ENCODE measurements at regions not wholly inside any gene's neighbourhood (a gene's known extent, or its start where the extent isn't known, plus 50 kb on each side); places are given as distances from the start of the nearest gene placed in this dataset.

DNA sequence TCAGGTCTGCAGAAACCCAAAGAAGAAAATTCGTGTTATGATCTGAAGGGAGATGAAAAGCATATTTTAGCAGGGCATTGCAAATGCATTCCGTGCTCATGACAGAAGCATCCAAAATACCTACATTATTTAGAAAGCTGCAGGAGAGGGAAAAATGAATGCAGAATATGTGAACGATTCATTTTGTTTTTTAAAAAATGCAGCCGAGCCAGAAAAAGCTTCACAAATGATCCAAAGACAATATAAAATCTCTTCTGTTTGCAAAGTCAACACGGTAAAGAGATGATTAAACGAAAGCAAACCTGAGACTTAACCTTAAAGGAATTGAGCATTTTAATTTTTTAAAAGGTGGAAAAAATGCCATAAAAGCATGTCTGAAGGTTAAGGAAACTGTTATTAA, 136.1 kb upstream of the SULF2 start:
- no peaks in the 10 kb centered on the region for H3K4me1 ChIP-seq (ENCODE audit: control insufficient read depth, low read length)
- H3K27ac ChIP-seq (ENCODE audit: low read depth, low read length): no peak overlapping the region
- H3K9me2 ChIP-seq (replicated peaks; ENCODE audit: control insufficient read depth, low read length): no peaks in the 10 kb centered on the region
- H3K4me3 ChIP-seq (ENCODE audit: low read length): no peak overlapping the region
- H3K36me3 ChIP-seq (ENCODE audit: control insufficient read depth, low read length): no peaks in the 10 kb centered on the region
- H3K79me2 ChIP-seq (ENCODE audit: control insufficient read depth, low read length): no peaks in the 10 kb centered on the region
- H3F3A ChIP-seq (ENCODE audit: control insufficient read depth, insufficient read depth): no peaks in the 10 kb centered on the region
- H3K4me2 ChIP-seq (ENCODE audit: low read length): no peak overlapping the region
- no peaks in the 10 kb centered on the region for H3K27me3 ChIP-seq (ENCODE audit: control insufficient read depth, low read length)
- TF ChIP-seq EZH2phosphoT487 (IDR thresholded peaks at IDR 0.05; ENCODE audit: borderline replicate concordance, low read length): no peak
- TF ChIP-seq, protein P1, sequence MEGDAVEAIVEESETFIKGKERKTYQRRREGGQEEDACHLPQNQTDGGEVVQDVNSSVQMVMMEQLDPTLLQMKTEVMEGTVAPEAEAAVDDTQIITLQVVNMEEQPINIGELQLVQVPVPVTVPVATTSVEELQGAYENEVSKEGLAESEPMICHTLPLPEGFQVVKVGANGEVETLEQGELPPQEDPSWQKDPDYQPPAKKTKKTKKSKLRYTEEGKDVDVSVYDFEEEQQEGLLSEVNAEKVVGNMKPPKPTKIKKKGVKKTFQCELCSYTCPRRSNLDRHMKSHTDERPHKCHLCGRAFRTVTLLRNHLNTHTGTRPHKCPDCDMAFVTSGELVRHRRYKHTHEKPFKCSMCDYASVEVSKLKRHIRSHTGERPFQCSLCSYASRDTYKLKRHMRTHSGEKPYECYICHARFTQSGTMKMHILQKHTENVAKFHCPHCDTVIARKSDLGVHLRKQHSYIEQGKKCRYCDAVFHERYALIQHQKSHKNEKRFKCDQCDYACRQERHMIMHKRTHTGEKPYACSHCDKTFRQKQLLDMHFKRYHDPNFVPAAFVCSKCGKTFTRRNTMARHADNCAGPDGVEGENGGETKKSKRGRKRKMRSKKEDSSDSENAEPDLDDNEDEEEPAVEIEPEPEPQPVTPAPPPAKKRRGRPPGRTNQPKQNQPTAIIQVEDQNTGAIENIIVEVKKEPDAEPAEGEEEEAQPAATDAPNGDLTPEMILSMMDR (IDR thresholded peaks at IDR 0.05; ENCODE audit: low read depth, low read length, poor library complexity, severe bottlenecking): no peak
- H4K20me1 ChIP-seq (ENCODE audit: control insufficient read depth, insufficient read depth, low read depth, low read length): no peaks in the 10 kb centered on the region
- H3K9me3 ChIP-seq (ENCODE audit: control insufficient read depth, insufficient read depth, low read length): peaks cover 6% of the 10 kb centered on the region

GRCh38 chr20:47917549-47918070, 132.3 kb upstream of the SULF2 start:
- no peaks in the 10 kb centered on the region for H3K27me3 ChIP-seq (ENCODE audit: control insufficient read depth, low read length)
- peaks cover 6% of the 10 kb centered on the region for H3K9me3 ChIP-seq (ENCODE audit: control insufficient read depth, insufficient read depth, low read length)
- no peak for TF ChIP-seq EZH2phosphoT487 (IDR thresholded peaks at IDR 0.05; ENCODE audit: borderline replicate concordance, low read length)
- TF ChIP-seq, protein P1 (IDR thresholded peaks at IDR 0.05; ENCODE audit: low read depth, low read length, poor library complexity, severe bottlenecking): no peak
- no peaks in the 10 kb centered on the region for H4K20me1 ChIP-seq (ENCODE audit: control insufficient read depth, insufficient read depth, low read depth, low read length)
- H3K9me2 ChIP-seq (replicated peaks; ENCODE audit: control insufficient read depth, low read length): no peaks in the 10 kb centered on the region
- no peaks in the 10 kb centered on the region for H3K79me2 ChIP-seq (ENCODE audit: control insufficient read depth, low read length)
- H3K36me3 ChIP-seq (ENCODE audit: control insufficient read depth, low read length): no peaks in the 10 kb centered on the region
- no peak overlapping the region for H3K4me2 ChIP-seq (ENCODE audit: low read length)
- H3K27ac ChIP-seq (ENCODE audit: low read depth, low read length): no peak overlapping the region
- no peak overlapping the region for H3K4me3 ChIP-seq (ENCODE audit: low read length)
- no peaks in the 10 kb centered on the region for H3K4me1 ChIP-seq (ENCODE audit: control insufficient read depth, low read length)
- H3F3A ChIP-seq (ENCODE audit: control insufficient read depth, insufficient read depth): no peaks in the 10 kb centered on the region

GRCh38 chr20:47915495-47915894, 130.2 kb upstream of the SULF2 start:
- no peaks in the 10 kb centered on the region for H3K9me2 ChIP-seq (replicated peaks; ENCODE audit: control insufficient read depth, low read length)
- peaks cover 6% of the 10 kb centered on the region for H3K9me3 ChIP-seq (ENCODE audit: control insufficient read depth, insufficient read depth, low read length)
- no peak overlapping the region for H3K4me2 ChIP-seq (ENCODE audit: low read length)
- no peaks in the 10 kb centered on the region for H3K36me3 ChIP-seq (ENCODE audit: control insufficient read depth, low read length)
- no peaks in the 10 kb centered on the region for H3K27me3 ChIP-seq (ENCODE audit: control insufficient read depth, low read length)
- H3K4me3 ChIP-seq (ENCODE audit: low read length): no peak overlapping the region
- H3K27ac ChIP-seq (ENCODE audit: low read depth, low read length): no peak overlapping the region
- H4K20me1 ChIP-seq (ENCODE audit: control insufficient read depth, insufficient read depth, low read depth, low read length): no peaks in the 10 kb centered on the region
- TF ChIP-seq EZH2phosphoT487 (IDR thresholded peaks at IDR 0.05; ENCODE audit: borderline replicate concordance, low read length): no peak
- TF ChIP-seq, protein P1 (IDR thresholded peaks at IDR 0.05; ENCODE audit: low read depth, low read length, poor library complexity, severe bottlenecking): no peak
- H3K4me1 ChIP-seq (ENCODE audit: control insufficient read depth, low read length): no peaks in the 10 kb centered on the region
- no peaks in the 10 kb centered on the region for H3K79me2 ChIP-seq (ENCODE audit: control insufficient read depth, low read length)
- H3F3A ChIP-seq (ENCODE audit: control insufficient read depth, insufficient read depth): no peaks in the 10 kb centered on the region
